SU-DHL-6 (cell line): ENCODE measurements at regions not wholly inside any gene's neighbourhood (a gene's known extent, or its start where the extent isn't known, plus 50 kb on each side); places are given as distances from the start of the nearest gene placed in this dataset.

Source experiments
- H2AFZ ChIP-seq: fragments of 200-600 bp; sonication (generic); 2 replicates; pipeline ENCODE4 v1.6.1; 2014; ENCODE audit warnings: low read depth, mild to moderate bottlenecking, moderate library complexity, mixed read lengths, antibody characterized with exemption, low read length; ENCODE audit not compliant: severe bottlenecking
- H3F3A ChIP-seq: fragments of 200-600 bp; shearing (Covaris generic); 2 replicates; pipeline ENCODE4 v1.6.0; 2016; ENCODE audit warnings: antibody characterized with exemption, mild to moderate bottlenecking; ENCODE audit not compliant: insufficient read depth
- H3K27ac ChIP-seq: fragments of 200-600 bp; sonication (generic); 2 replicates; pipeline ENCODE4 v1.5.1; 2016; ENCODE audit warnings: low read depth, mild to moderate bottlenecking, low read length, moderate library complexity, mixed read lengths
- H3K27me3 ChIP-seq: fragments of 200-600 bp; sonication (generic), shearing (Covaris generic); 2 replicates; pipeline ENCODE4 v1.6.0; 2014; ENCODE audit warnings: mild to moderate bottlenecking, low read length
- H3K36me3 ChIP-seq: fragments of 200-600 bp; sonication (generic); 2 replicates; pipeline ENCODE4 v1.6.1; 2014; ENCODE audit warnings: mild to moderate bottlenecking, low read length, mixed read lengths
- H3K4me2 ChIP-seq: fragments of 300-600, 200-600 bp; shearing (Covaris generic), sonication (generic); 2 replicates; pipeline ENCODE4 v1.6.0; 2014; ENCODE audit warnings: low read length, low read depth, mild to moderate bottlenecking; ENCODE audit not compliant: poor library complexity, severe bottlenecking
- H3K4me3 ChIP-seq: fragments of 200-600 bp; sonication (generic); 2 replicates; pipeline ENCODE4 v1.5.1; 2014; ENCODE audit warnings: antibody characterized with exemption, low read length, mild to moderate bottlenecking, mixed read lengths; ENCODE audit not compliant: insufficient read depth, poor library complexity, severe bottlenecking
- H3K79me2 ChIP-seq: fragments of 200-600 bp; sonication (generic); 2 replicates; pipeline ENCODE4 v1.6.1; 2014; ENCODE audit warnings: mild to moderate bottlenecking, low read length, moderate library complexity; ENCODE audit not compliant: insufficient read depth
- H3K9ac ChIP-seq: fragments of 200-600 bp; sonication (generic); 2 replicates; pipeline ENCODE4 v1.7.0; 2014; ENCODE audit warnings: mild to moderate bottlenecking, low read length
- H3K9me2 ChIP-seq: fragments of 200-600 bp; sonication (generic); replicated peaks from 2 replicates; pipeline ENCODE4 v1.6.1; 2014; ENCODE audit warnings: low read length; ENCODE audit not compliant: insufficient read depth
- H3K9me3 ChIP-seq: fragments of 200-600 bp; sonication (generic); 2 replicates; pipeline ENCODE4 v1.6.1; 2014; ENCODE audit warnings: low read length, mixed read lengths; ENCODE audit not compliant: insufficient read depth
- H4K20me1 ChIP-seq: fragments of 200-600 bp; sonication (generic); 2 replicates; pipeline ENCODE4 v1.6.1; 2014; ENCODE audit warnings: low read depth, mild to moderate bottlenecking, antibody characterized with exemption, low read length, moderate library complexity, mixed read lengths
- CTCF ChIP-seq: fragments of 200-600 bp; sonication (generic); IDR thresholded peaks from one replicate; pipeline ENCODE4 v1.5.1; 2017; ENCODE audit warnings: antibody characterized with exemption, mild to moderate bottlenecking, low read length, moderate library complexity; ENCODE audit not compliant: insufficient read depth, poor library complexity, severe bottlenecking
- EZH2phosphoT487 ChIP-seq: fragments of 200-600 bp; sonication (generic), shearing (Covaris generic); conservative IDR thresholded peaks from 2 replicates; pipeline ENCODE4 v1.6.1; 2018; ENCODE audit warnings: mild to moderate bottlenecking, antibody characterized with exemption, low read length, moderate library complexity, mixed read lengths

- H2AFZ ChIP-seq: no peak overlapping the region
- H4K20me1 ChIP-seq: no peaks in the 10 kb centered on the region
- H3K36me3 ChIP-seq: no peaks in the 10 kb centered on the region
- no peaks in the 10 kb centered on the region for H3F3A ChIP-seq
- H3K9me2 ChIP-seq: no peaks in the 10 kb centered on the region
- no peak overlapping the region for H3K27ac ChIP-seq
- no peak overlapping the region for H3K4me3 ChIP-seq
- H3K27me3 ChIP-seq: no peaks in the 10 kb centered on the region
- H3K79me2 ChIP-seq: no peaks in the 10 kb centered on the region
- no peak overlapping the region for H3K4me2 ChIP-seq
- no peaks in the 10 kb centered on the region for H3K9me3 ChIP-seq
- H3K9ac ChIP-seq: no peak overlapping the region
- TF ChIP-seq CTCF (no peak), EZH2phosphoT487 (no peak)
Observed at GRCh38 chr2:863732-864450, 86.8 kb upstream of the SNTG2 start.

GRCh38 chr2:862731-863466 lies 87.8 kb upstream of the SNTG2 start:
- Histone ChIP-seq H3K4me3 (no peak overlapping the region), H3F3A (no peaks in the 10 kb centered on the region), H3K9ac (no peak overlapping the region), H3K36me3 (no peaks in the 10 kb centered on the region), H3K27ac (no peak overlapping the region), H3K9me2 (no peaks in the 10 kb centered on the region), H3K9me3 (no peaks in the 10 kb centered on the region), H3K27me3 (no peaks in the 10 kb centered on the region), H3K4me2 (no peak overlapping the region), H3K79me2 (no peaks in the 10 kb centered on the region), H2AFZ (no peak overlapping the region), H4K20me1 (no peaks in the 10 kb centered on the region)
- no peak for TF ChIP-seq EZH2phosphoT487
- no peak for TF ChIP-seq CTCF

- Histone ChIP-seq H2AFZ (no peak overlapping the region), H3F3A (no peaks in the 10 kb centered on the region), H3K4me3 (no peak overlapping the region), H3K36me3 (no peaks in the 10 kb centered on the region), H3K27ac (no peak overlapping the region), H3K9me2 (no peaks in the 10 kb centered on the region), H3K79me2 (no peaks in the 10 kb centered on the region), H3K9me3 (no peaks in the 10 kb centered on the region), H3K4me2 (no peak overlapping the region), H4K20me1 (no peaks in the 10 kb centered on the region), H3K9ac (no peak overlapping the region), H3K27me3 (no peaks in the 10 kb centered on the region)
- TF ChIP-seq EZH2phosphoT487: no peak
- no peak for TF ChIP-seq CTCF
Observed at GRCh38 chr2:862355-862687, 88.3 kb upstream of the SNTG2 start.
